Fibroblast of skin of left quadriceps (primary cell): ENCODE measurements at regions not wholly inside any gene's neighbourhood (a gene's known extent, or its start where the extent isn't known, plus 50 kb on each side); places are given as distances from the start of the nearest gene placed in this dataset.
A peak's percentile ranks its signal among the peaks of the same experiment; 100 is the strongest.
"Not testable (repeated sequence)": the region's sequence is repeated elsewhere in the genome, so short reads cannot be mapped to it uniquely, and the experiment has no call there.

ENCODE experiments used
- DNase-seq, 2 experiments: peaks; one replicate each; pipeline ENCODE4 v3.0.0-alpha.2; 2013; ENCODE audit warnings: low read depth in 2 of 2

- DNase-seq, result peak; percentile 50 to 53
These were observed 539.7 kb downstream of the RFC3 start for GRCh38 chr13:34357435-34358232.

GRCh38 chr13:34358811-34359513 is 541.0 kb downstream of the RFC3 start:
- peak; percentile 56 to 59 for DNase-seq

DNA sequence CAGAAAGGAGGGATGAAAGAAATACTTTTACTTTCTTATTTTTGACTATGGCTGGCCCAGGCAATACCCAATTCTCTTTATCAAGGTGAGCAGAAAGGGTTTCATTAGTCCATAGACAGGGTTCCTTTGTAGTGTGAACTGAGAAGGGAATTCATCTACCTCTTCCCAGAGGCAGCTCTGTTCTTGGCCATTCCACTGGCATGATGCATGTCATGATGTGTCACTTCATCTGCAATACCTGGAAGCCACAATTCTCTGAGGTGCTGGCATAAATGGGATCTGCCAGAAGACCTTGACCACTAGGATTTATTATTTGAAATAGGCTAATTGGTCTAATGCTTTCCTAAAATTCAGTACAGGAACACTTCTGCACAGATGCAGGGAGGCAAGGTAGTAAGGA is 542.8 kb downstream of the RFC3 start:
- DNase-seq, result no peak

DNA sequence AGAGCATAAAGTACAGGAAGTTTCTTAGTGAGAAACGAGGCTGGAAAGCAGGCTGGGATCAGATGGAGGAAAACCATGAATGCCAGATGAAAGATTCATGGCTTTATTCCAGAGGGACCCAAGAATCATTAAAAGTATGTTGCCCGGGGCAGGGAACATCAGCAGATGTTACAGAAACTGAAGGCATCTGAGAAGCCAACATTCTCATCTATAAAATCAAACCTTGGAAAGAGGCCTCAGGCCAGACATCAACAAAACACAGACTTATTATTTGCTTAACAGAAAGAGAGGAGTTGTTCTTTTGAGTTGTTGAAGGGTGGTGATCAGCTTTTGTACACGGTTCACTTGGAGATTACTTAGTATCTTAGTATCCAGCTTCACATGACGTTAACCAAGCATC is 543.6 kb downstream of the RFC3 start:
- peak; percentile 74 to 80 for DNase-seq

DNA sequence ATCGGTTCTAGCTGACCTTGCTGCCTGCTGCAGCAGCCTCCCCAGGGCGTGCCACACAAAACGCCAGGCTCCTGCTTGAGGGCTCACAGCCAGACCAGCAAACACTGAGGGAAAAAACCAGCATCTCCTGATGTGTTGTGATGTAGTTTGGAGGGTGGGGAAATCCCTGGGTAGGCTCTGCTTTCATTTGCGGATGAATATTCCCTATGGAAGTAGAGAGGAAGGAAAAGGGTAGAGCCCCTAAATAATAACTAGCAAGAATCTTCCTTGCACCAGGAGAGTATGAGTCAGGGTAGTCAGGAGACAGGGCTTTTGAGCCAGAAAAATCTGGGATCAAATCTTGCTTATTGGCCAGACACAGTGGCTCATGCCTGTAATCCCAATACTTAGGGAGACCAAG is 545.3 kb downstream of the RFC3 start:
- DNase-seq, result no peak

DNA sequence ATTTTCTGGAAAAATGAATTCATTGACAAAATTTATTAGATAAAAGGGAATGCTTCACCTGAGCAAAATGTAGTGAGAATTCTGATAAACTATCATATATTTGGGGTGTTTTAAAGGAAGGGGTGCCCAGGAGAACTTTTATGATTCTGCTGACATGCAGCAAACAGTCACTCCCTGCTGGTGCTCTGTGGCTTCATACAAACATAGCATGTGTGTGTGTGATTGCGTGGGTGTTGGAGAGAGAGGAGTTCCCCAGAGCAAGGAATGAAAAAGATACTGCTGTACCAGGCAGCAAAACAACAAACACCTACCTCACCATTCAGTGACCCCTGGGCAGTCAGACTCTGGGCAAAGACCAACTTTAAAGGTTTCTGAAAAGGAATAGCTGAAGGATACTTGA is 546.7 kb downstream of the RFC3 start:
- DNase-seq, result no peak

GRCh38 chr13:34369931-34370330 is 552.0 kb downstream of the RFC3 start:
- no peak for DNase-seq

- no peak for DNase-seq
These were observed 553.2 kb downstream of the RFC3 start for GRCh38 chr13:34371108-34371507.

- DNase-seq, result no peak
These were observed 553.9 kb downstream of the RFC3 start for GRCh38 chr13:34371645-34372395.

GRCh38 chr13:34372581-34372980 is 554.6 kb downstream of the RFC3 start:
- no peak for DNase-seq

DNA sequence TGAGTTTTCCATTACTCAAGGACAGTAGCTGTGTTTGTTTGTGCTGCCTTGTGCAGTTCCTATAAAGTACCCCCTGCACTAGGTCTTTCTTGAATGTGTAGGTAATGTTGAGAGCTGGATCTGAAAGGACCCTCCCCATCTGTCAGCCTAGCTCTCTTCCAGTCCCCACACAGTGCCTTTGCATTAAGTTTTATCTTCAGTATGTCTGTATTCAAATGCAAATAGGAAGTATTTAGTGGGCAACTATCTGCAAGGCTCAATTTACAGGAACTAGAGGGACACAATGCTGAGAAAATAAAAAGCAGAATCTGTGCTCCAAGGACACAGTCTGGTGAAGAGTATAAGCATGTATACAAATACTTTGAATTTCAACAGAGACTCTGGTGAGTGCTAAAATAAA is 558.5 kb downstream of the RFC3 start:
- no peak for DNase-seq

DNA sequence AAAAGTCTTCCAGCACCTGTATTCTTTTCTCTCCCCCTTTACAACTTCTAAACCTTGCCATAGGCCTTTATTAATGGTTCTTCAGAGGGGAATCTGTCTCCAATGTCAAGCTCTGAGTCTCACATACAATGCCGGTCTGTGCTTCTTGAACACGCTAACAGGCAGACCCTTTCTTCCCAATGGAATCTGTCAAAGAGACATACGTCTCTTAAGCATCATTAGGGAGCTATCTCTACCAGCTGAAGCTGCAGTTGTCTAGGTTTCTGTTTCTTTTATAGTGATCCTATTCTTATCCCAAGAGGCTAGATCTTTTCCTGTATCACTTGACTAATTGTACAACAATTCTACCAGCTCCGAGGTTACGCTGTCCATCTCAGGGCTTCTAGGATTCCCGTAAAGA is 560.8 kb upstream of the NBEA start:
- no peak for DNase-seq

DNA sequence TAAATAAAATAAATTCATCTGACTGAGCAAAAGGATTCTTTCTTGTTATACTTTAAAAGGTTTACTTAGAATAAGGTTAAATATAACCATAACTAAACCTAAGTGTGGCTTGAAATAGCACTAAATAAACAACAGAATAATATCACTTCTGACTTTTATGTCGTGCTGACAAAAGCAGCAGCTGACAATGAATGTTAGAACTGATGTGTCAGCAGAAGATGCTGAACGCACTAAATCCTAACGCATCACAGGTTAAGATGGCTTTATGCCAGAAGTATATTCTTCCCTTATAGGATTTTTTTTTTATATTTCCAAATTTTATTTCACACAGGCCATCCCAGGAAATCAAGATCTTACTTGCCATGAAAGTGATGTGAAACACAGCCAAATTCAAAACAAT is 558.3 kb upstream of the NBEA start:
- no peak for DNase-seq

DNA sequence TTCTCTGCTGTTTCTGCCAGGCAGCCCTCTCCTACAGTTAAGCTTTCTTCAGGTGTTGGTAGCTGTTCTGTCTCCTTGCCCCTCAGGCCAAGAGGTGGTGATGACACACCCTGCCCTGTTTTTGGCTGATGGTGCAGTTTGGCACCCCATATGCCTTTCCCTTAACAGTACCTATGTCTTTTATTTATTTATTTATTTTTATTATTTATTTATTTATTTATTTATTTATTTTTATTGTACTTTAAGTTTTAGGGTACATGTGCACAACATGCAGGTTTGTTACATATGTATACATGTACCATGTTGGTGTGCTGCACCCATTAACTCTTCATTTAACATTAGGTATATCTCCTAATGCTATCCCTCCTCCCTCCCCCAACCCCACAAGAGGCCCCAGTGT is 555.8 kb upstream of the NBEA start:
- DNase-seq, result not testable (repeated sequence)

DNA sequence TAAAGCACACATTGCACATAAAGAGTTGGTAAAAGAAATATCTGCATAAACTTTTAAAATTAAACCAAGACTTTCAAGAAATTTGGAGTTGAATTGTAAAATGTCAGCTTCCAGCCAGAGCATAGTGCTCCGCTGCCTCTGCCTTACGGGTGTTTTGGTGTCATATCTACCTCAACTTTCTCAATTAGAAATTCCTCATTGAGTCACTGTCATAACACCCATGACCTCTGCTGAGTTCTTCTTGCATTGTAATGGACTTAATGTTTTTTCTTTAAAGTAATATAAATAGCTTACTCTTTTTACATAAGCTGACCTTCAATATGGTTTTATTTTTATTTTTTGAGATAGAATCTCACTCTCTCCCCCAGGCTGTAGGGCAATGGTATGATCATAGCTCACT is 551.0 kb upstream of the NBEA start:
- no peak for DNase-seq

- DNase-seq, result no peak
These were observed 540.4 kb upstream of the NBEA start for GRCh38 chr13:34401696-34402095.

- no peak for DNase-seq
These were observed 536.5 kb upstream of the NBEA start for GRCh38 chr13:34405410-34406181.

GRCh38 chr13:34408640-34409039 is 533.4 kb upstream of the NBEA start:
- DNase-seq, result no peak

DNA sequence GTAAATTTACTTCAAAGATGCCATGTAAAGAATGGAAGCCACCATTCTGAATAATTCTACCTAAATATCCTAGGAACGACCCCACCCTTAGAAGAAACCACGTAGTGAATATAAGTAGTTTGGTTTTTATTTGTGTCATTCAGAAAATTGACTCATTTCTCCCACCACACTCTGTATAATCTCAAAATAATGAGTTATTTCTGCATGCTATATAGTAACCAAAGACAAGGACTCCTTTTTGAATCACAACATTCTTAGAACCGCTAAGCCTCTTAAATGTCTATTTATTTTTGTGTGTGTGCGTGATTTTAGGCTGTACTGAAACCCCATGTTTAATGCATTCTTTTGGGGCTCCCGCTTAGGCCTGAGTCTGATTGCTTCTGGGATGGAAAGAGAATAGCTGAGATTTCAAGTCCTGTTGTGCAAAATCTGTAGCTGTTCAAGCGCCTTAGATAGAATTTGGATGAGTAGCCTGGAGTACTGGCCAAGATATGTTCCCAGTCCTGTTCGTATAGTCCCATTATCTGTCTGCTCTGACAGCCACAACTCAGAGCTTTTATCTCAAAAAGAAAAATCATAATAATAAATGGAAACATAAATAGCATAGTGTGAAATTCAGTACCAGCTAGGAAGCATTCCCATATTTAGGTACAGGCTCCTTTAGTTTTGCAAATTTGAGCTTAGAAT is 532.4 kb upstream of the NBEA start:
- DNase-seq, result no peak

GRCh38 chr13:34410678-34411077 is 531.4 kb upstream of the NBEA start:
- peak; percentile 64 to 65 for DNase-seq

DNA sequence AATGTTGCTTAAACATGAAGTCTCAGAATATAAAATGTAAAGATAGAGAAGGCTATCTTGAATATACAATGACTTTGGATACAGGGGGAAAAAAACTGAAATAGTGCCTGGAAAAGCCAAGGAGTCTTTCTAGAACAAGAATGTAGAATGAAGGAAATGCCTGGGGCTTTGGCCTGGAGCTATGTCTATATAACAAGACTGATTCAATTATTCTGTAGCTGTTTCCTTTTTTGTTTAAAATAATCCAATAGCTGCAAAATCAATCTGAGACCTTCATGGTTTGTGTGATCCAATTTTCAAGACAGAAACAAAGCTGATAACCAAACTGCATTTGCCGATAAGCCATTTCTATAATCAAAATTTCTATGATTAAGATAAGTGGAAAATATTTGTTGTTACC is 530.9 kb upstream of the NBEA start:
- DNase-seq, result no peak
